Transverse colon (tissue), 4 donors: ENCODE measurements at regions not wholly inside any gene's neighbourhood (a gene's known extent, or its start where the extent isn't known, plus 50 kb on each side); places are given as distances from the start of the nearest gene placed in this dataset.

Experiments used
- DNase-seq: peaks from one replicate; pipeline ENCODE4 v3.0.0-alpha.2; 2019
- H3K27ac ChIP-seq, 4 donors: fragments of 200-600 bp; sonication (generic); 2 replicates each; pipeline ENCODE4 v1.5.1; 2016 to 2018; ENCODE audit warnings: inconsistent platforms in 4 of 4
- H3K27me3 ChIP-seq: fragments of 200-600 bp; sonication (generic); 2 replicates; pipeline ENCODE4 v1.5.1; 2017; ENCODE audit warnings: inconsistent platforms
- H3K36me3 ChIP-seq, 4 donors: fragments of 200-600 bp; sonication (generic); 2 replicates each; pipeline ENCODE4 v1.5.1; 2017 to 2019; ENCODE audit warnings: inconsistent platforms in 4 of 4
- H3K4me1 ChIP-seq, 4 donors: fragments of 200-600 bp; sonication (generic); 2 replicates each; pipeline ENCODE4 v1.5.1; 2017 to 2020; ENCODE audit warnings: inconsistent platforms in 4 of 4
- H3K4me3 ChIP-seq, 4 donors: fragments of 200-600 bp; sonication (generic); 1 replicate in 1 of 4; 2 replicates in 3 of 4; pipeline versions ENCODE4 v1.5.1 to v1.6.1; 2017 to 2019; ENCODE audit warnings: inconsistent platforms in 4 of 4
- H3K9me3 ChIP-seq, 2 donors: fragments of 200-600 bp; sonication (generic); 2 replicates each; pipeline ENCODE4 v1.5.1; 2017 to 2019; ENCODE audit warnings: inconsistent platforms in 2 of 2
- CTCF ChIP-seq, 5 experiments: fragments of 200-600 bp in 3 of 5; fragments of 450-650 bp in 2 of 5; sonication (generic) in 3 of 5; IDR thresholded peaks; 1 replicate in 2 of 5; 2 replicates in 3 of 5; pipeline ENCODE4 v1.5.1; 2016 to 2017; ENCODE audit warnings: antibody characterized with exemption in 5 of 5, inconsistent platforms in 3 of 5, mild to moderate bottlenecking in 2 of 5, moderate library complexity in 1 of 5
- EP300 ChIP-seq: sonication (generic); formaldehyde crosslinking; IDR thresholded peaks from one replicate; pipeline ENCODE4 v1.6.1; 2017; ENCODE audit warnings: antibody characterized with exemption, low read depth
- POLR2A ChIP-seq: fragments of 450-650 bp; IDR thresholded peaks from one replicate; pipeline ENCODE4 v1.6.1; 2016; ENCODE audit warnings: antibody characterized with exemption, mild to moderate bottlenecking, moderate library complexity
- POLR2AphosphoS5 ChIP-seq, 3 donors: sonication (generic); formaldehyde crosslinking; IDR thresholded peaks; one replicate each; pipeline ENCODE4 v1.6.1; 2016; ENCODE audit warnings: antibody characterized with exemption in 3 of 3
- WGBS, 2 donors: methylation state at CpG; one replicate each; pipeline ENCODE4 v1.1.5; 2018; ENCODE audit warnings: low coverage in 1 of 2; 5-methylcytosine and 5-hydroxymethylcytosine counted together
- in situ Hi-C, 4 donors: fragments of 200-750 bp; cut with MboI; loops; one replicate each; pipeline versions ENCODE4 v1.15.0 to v1.15.1; 2017; ENCODE audit warnings: low sequenced_read_pairs in 3 of 4, low pct_ligation_motif_present in 1 of 4, low pct_unique_long_range_greater_than_20kb in 1 of 4
- intact Hi-C: fragments of 100-400 bp; cut with DNase I; formaldehyde crosslinking; loops from one replicate; pipeline ENCODE4 v1.15.1; 2023; ENCODE audit warnings: low total_unique reads

DNA sequence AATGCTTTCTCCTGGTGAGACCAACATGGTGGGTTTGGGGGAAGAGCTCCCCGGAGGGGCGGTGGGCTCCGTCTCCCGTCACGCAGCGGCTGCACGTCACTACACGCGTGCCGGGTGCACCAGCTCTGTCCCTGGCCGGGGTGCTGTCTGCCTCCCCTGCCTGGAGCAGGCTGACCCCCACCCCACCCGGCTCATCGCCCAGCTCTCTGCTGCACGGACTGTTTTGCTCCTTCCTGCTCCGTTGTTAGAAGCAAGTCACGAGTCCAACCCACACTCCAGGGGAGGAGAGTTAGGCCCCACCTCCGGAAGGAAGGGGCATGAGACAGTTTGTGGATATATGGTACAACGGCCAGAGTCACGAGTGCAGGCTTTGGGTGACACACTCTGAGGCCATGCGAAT is 364.9 kb downstream of the BRD1 start:
- WGBS, 2 donors = 45 to 84% methylated on average over 3 to 17 of the region's 20 CpGs
- no peaks in the 10 kb centered on the region for H3K36me3 ChIP-seq
- no peaks in the 10 kb centered on the region for H3K4me1 ChIP-seq
- no peak for DNase-seq
- TF ChIP-seq EP300 = no peak
- TF ChIP-seq POLR2AphosphoS5 (IDR thresholded peaks at IDR 0.05) = no peak
- no peak for TF ChIP-seq POLR2A
- no peak for TF ChIP-seq CTCF (IDR thresholded peaks at IDR 0.05)
- intact Hi-C loops = no loop called here
- H3K9me3 ChIP-seq = no peaks in the 10 kb centered on the region
- H3K27me3 ChIP-seq = no peaks in the 10 kb centered on the region
- H3K27ac ChIP-seq = no peak overlapping the region
- no peak overlapping the region for H3K4me3 ChIP-seq
- in situ Hi-C loops = no loop called here

DNA sequence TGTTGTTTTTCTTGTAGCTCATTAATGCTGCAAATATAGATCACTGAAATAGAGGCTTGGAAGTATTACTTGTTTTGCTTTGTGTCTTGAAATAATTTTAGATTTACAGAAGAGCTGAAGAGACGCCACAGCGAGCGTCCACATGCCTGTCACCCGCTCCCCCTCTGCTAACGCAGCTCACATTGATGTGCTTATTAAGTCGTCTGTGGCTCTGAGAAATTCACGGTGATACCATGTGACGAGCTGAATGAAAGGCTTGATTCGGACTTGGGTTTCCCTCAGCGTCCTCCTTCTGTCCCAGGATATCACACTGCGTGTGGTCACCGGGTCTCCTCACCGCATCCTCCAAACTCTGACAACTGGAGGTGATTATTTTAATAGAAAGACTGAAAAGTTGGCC is 365.4 kb downstream of the BRD1 start:
- no peaks in the 10 kb centered on the region for H3K9me3 ChIP-seq
- TF ChIP-seq EP300 (no peak), CTCF (IDR thresholded peaks at IDR 0.05) (no peak), POLR2AphosphoS5 (IDR thresholded peaks at IDR 0.05) (no peak), POLR2A (no peak)
- 84 to 89% methylated on average over 13 of the region's 13 CpGs for WGBS, 2 donors
- intact Hi-C loops (no loop called here), in situ Hi-C loops (no loop called here)
- no peak overlapping the region for H3K27ac ChIP-seq
- H3K4me1 ChIP-seq = no peaks in the 10 kb centered on the region
- no peaks in the 10 kb centered on the region for H3K36me3 ChIP-seq
- no peak overlapping the region for H3K4me3 ChIP-seq
- DNase-seq = no peak
- no peaks in the 10 kb centered on the region for H3K27me3 ChIP-seq

GRCh38 chr22:49461674-49462073 is 366.0 kb downstream of the BRD1 start:
- intact Hi-C loops (no loop called here), in situ Hi-C loops (no loop called here)
- H3K36me3 ChIP-seq = no peaks in the 10 kb centered on the region
- H3K27ac ChIP-seq = no peak overlapping the region
- peaks cover 4% of the 10 kb centered on the region for H3K27me3 ChIP-seq
- no peak overlapping the region for H3K4me3 ChIP-seq
- TF ChIP-seq POLR2AphosphoS5 (IDR thresholded peaks at IDR 0.05) (no peak), CTCF (IDR thresholded peaks at IDR 0.05) (no peak), POLR2A (no peak), EP300 (no peak)
- 88% methylated on average over 19 of the region's 19 CpGs; no CpG with 5 or more reads in 1 of the 2 donors for WGBS, 2 donors
- no peak for DNase-seq
- no peaks in the 10 kb centered on the region for H3K4me1 ChIP-seq
- no peaks in the 10 kb centered on the region for H3K9me3 ChIP-seq

DNA sequence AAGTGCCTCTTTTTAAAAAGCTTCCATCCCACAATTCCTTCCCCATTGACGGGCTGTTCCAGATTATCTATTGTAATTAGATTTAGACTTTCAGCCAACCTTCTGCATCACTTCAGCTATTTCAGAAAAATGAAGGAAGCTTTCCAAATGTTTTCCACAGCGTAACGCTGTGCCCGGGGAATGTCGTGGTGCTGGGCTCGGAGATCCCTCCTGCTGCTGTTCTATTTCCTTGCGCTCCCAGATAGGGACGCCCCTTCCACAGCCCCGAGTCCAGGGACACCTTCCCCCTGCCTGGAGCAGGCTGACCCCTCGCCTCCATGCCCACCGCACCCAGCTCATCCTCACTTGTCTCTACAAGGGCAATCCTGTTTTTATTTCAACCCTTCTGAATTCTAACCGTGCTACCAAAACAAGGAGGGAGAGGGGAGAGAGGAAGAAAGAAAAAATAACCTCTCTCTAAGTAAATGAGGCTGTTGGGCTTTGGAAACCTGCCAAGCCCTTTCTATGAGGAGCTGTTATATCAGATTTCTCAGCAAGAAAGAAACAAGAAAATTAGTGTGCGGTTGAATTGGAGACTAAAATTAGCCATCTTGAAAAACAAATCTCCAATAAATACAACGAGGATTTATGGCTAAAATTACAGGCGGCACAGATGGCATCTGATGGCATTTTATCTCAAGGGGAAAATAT is 366.9 kb downstream of the BRD1 start:
- DNase-seq = no peak
- no peak overlapping the region for H3K4me3 ChIP-seq
- H3K27me3 ChIP-seq = peaks cover 4% of the 10 kb centered on the region
- WGBS, 2 donors = 52 to 57% methylated on average over 4 to 15 of the region's 15 CpGs
- no peak overlapping the region for H3K27ac ChIP-seq
- TF ChIP-seq CTCF (IDR thresholded peaks at IDR 0.05) (no peak), POLR2AphosphoS5 (IDR thresholded peaks at IDR 0.05) (no peak), POLR2A (no peak), EP300 (no peak)
- H3K4me1 ChIP-seq = no peaks in the 10 kb centered on the region
- H3K9me3 ChIP-seq = no peaks in the 10 kb centered on the region
- intact Hi-C loops = no loop called here
- in situ Hi-C loops = no loop called here
- no peaks in the 10 kb centered on the region for H3K36me3 ChIP-seq
